ENCODE measurements at regions not wholly inside any gene's neighbourhood (a gene's known extent, or its start where the extent isn't known, plus 50 kb on each side); places are given as distances from the start of the nearest gene placed in this dataset.

- no peaks in the 10 kb centered on the region for H3K9me3 ChIP-seq (replicated peaks; ENCODE audit: control insufficient read depth, low read depth, low read length)
- H3K4me1 ChIP-seq (ENCODE audit: control insufficient read depth, insufficient read depth, low read length), result peaks cover 43% of the 10 kb centered on the region
- no peaks in the 10 kb centered on the region for H3K27me3 ChIP-seq (ENCODE audit: control insufficient read depth, insufficient read depth, low read length)
- no peak for DNase-seq
- H3K4me3 ChIP-seq (ENCODE audit: low read length), result no peak overlapping the region
- H3K36me3 ChIP-seq (ENCODE audit: control insufficient read depth, insufficient read depth, low read length), result no peaks in the 10 kb centered on the region
- no peak overlapping the region for H3K27ac ChIP-seq (ENCODE audit: low read length)
- 71% methylated on average over 2 of the region's 2 CpGs for WGBS (ENCODE audit: insufficient coverage)
Observed at GRCh38 chr3:40999682-41000081, 199.6 kb upstream of the CTNNB1 start.

GRCh38 chr3:41000471-41000870 is 198.8 kb upstream of the CTNNB1 start:
- no peaks in the 10 kb centered on the region for H3K9me3 ChIP-seq (replicated peaks; ENCODE audit: control insufficient read depth, low read depth, low read length)
- H3K36me3 ChIP-seq (ENCODE audit: control insufficient read depth, insufficient read depth, low read length), result no peaks in the 10 kb centered on the region
- peaks cover 43% of the 10 kb centered on the region for H3K4me1 ChIP-seq (ENCODE audit: control insufficient read depth, insufficient read depth, low read length)
- H3K27me3 ChIP-seq (ENCODE audit: control insufficient read depth, insufficient read depth, low read length), result no peaks in the 10 kb centered on the region
- peak; percentile 87 for DNase-seq
- no peak overlapping the region for H3K4me3 ChIP-seq (ENCODE audit: low read length)
- 24% methylated on average over 2 of the region's 6 CpGs for WGBS (ENCODE audit: insufficient coverage)
- H3K27ac ChIP-seq (ENCODE audit: low read length), result peak overlapping the region; percentile 53

- no CpG with 5 or more reads among the region's 1 CpG for WGBS (ENCODE audit: insufficient coverage)
- no peak overlapping the region for H3K4me3 ChIP-seq (ENCODE audit: low read length)
- H3K36me3 ChIP-seq (ENCODE audit: control insufficient read depth, insufficient read depth, low read length), result no peaks in the 10 kb centered on the region
- H3K27ac ChIP-seq (ENCODE audit: low read length), result no peak overlapping the region
- no peaks in the 10 kb centered on the region for H3K9me3 ChIP-seq (replicated peaks; ENCODE audit: control insufficient read depth, low read depth, low read length)
- peaks cover 40% of the 10 kb centered on the region for H3K4me1 ChIP-seq (ENCODE audit: control insufficient read depth, insufficient read depth, low read length)
- no peak for DNase-seq
- no peaks in the 10 kb centered on the region for H3K27me3 ChIP-seq (ENCODE audit: control insufficient read depth, insufficient read depth, low read length)
Observed at GRCh38 chr3:41001556-41001955, 197.7 kb upstream of the CTNNB1 start.

- no peak overlapping the region for H3K27ac ChIP-seq (ENCODE audit: low read length)
- peaks cover 36% of the 10 kb centered on the region for H3K4me1 ChIP-seq (ENCODE audit: control insufficient read depth, insufficient read depth, low read length)
- WGBS (ENCODE audit: insufficient coverage), result 37% methylated on average over 3 of the region's 4 CpGs
- no peak overlapping the region for H3K4me3 ChIP-seq (ENCODE audit: low read length)
- no peaks in the 10 kb centered on the region for H3K36me3 ChIP-seq (ENCODE audit: control insufficient read depth, insufficient read depth, low read length)
- H3K9me3 ChIP-seq (replicated peaks; ENCODE audit: control insufficient read depth, low read depth, low read length), result no peaks in the 10 kb centered on the region
- DNase-seq, result no peak
- H3K27me3 ChIP-seq (ENCODE audit: control insufficient read depth, insufficient read depth, low read length), result no peaks in the 10 kb centered on the region
Observed at GRCh38 chr3:41002104-41002503, 197.2 kb upstream of the CTNNB1 start.

GRCh38 chr3:41007399-41007798 is 191.9 kb upstream of the CTNNB1 start:
- Histone ChIP-seq H3K36me3 (ENCODE audit: control insufficient read depth, insufficient read depth, low read length) (no peaks in the 10 kb centered on the region), H3K4me1 (ENCODE audit: control insufficient read depth, insufficient read depth, low read length) (no peaks in the 10 kb centered on the region), H3K27ac (ENCODE audit: low read length) (no peak overlapping the region), H3K27me3 (ENCODE audit: control insufficient read depth, insufficient read depth, low read length) (no peaks in the 10 kb centered on the region), H3K4me3 (ENCODE audit: low read length) (no peak overlapping the region), H3K9me3 (replicated peaks; ENCODE audit: control insufficient read depth, low read depth, low read length) (peaks cover 2% of the 10 kb centered on the region)
- DNase-seq, result no peak

GRCh38 chr3:41011854-41012253 is 187.5 kb upstream of the CTNNB1 start:
- Histone ChIP-seq H3K36me3 (ENCODE audit: control insufficient read depth, insufficient read depth, low read length) (no peaks in the 10 kb centered on the region), H3K4me3 (ENCODE audit: low read length) (no peak overlapping the region), H3K27ac (ENCODE audit: low read length) (no peak overlapping the region), H3K9me3 (replicated peaks; ENCODE audit: control insufficient read depth, low read depth, low read length) (peaks cover 2% of the 10 kb centered on the region), H3K4me1 (ENCODE audit: control insufficient read depth, insufficient read depth, low read length) (no peaks in the 10 kb centered on the region), H3K27me3 (ENCODE audit: control insufficient read depth, insufficient read depth, low read length) (no peaks in the 10 kb centered on the region)
- DNase-seq, result no peak
- WGBS (ENCODE audit: insufficient coverage), result no CpG with 5 or more reads among the region's 2 CpGs

- no peaks in the 10 kb centered on the region for H3K9me3 ChIP-seq (replicated peaks; ENCODE audit: control insufficient read depth, low read depth, low read length)
Observed at GRCh38 chr3:41018855-41019254, 180.4 kb upstream of the CTNNB1 start.

GRCh38 chr3:41024031-41024836 is 175.1 kb upstream of the CTNNB1 start:
- H3K36me3 ChIP-seq (ENCODE audit: control insufficient read depth, insufficient read depth, low read length), result no peaks in the 10 kb centered on the region
- H3K27me3 ChIP-seq (ENCODE audit: control insufficient read depth, insufficient read depth, low read length), result no peaks in the 10 kb centered on the region
- no peak for DNase-seq
- peaks cover 8% of the 10 kb centered on the region for H3K4me1 ChIP-seq (ENCODE audit: control insufficient read depth, insufficient read depth, low read length)
- H3K9me3 ChIP-seq (replicated peaks; ENCODE audit: control insufficient read depth, low read depth, low read length), result no peaks in the 10 kb centered on the region
- WGBS (ENCODE audit: insufficient coverage), result 62% methylated on average over 3 of the region's 5 CpGs
- H3K4me3 ChIP-seq (ENCODE audit: low read length), result no peak overlapping the region
- H3K27ac ChIP-seq (ENCODE audit: low read length), result no peak overlapping the region

More at GRCh38 chr3:41018855-41019254, 180.4 kb upstream of the CTNNB1 start:
- no peak for DNase-seq
- Histone ChIP-seq H3K27ac (ENCODE audit: low read length) (no peak overlapping the region), H3K36me3 (ENCODE audit: control insufficient read depth, insufficient read depth, low read length) (no peaks in the 10 kb centered on the region), H3K4me3 (ENCODE audit: low read length) (no peak overlapping the region), H3K27me3 (ENCODE audit: control insufficient read depth, insufficient read depth, low read length) (no peaks in the 10 kb centered on the region), H3K4me1 (ENCODE audit: control insufficient read depth, insufficient read depth, low read length) (no peaks in the 10 kb centered on the region)
- WGBS (ENCODE audit: insufficient coverage), result no CpG with 5 or more reads among the region's 2 CpGs

GRCh38 chr3:41026394-41027177 is 172.7 kb upstream of the CTNNB1 start:
- H3K27ac ChIP-seq (ENCODE audit: low read length), result no peak overlapping the region
- H3K4me1 ChIP-seq (ENCODE audit: control insufficient read depth, insufficient read depth, low read length), result peaks cover 8% of the 10 kb centered on the region
- peak; percentile 87 for DNase-seq
- no peaks in the 10 kb centered on the region for H3K36me3 ChIP-seq (ENCODE audit: control insufficient read depth, insufficient read depth, low read length)
- H3K27me3 ChIP-seq (ENCODE audit: control insufficient read depth, insufficient read depth, low read length), result no peaks in the 10 kb centered on the region
- no peak overlapping the region for H3K4me3 ChIP-seq (ENCODE audit: low read length)
- H3K9me3 ChIP-seq (replicated peaks; ENCODE audit: control insufficient read depth, low read depth, low read length), result no peaks in the 10 kb centered on the region
- WGBS (ENCODE audit: insufficient coverage), result 23% methylated on average over 2 of the region's 3 CpGs

GRCh38 chr3:41029356-41029755 is 169.9 kb upstream of the CTNNB1 start:
- Histone ChIP-seq H3K4me1 (ENCODE audit: control insufficient read depth, insufficient read depth, low read length) (peaks cover 8% of the 10 kb centered on the region), H3K4me3 (ENCODE audit: low read length) (no peak overlapping the region), H3K36me3 (ENCODE audit: control insufficient read depth, insufficient read depth, low read length) (no peaks in the 10 kb centered on the region), H3K9me3 (replicated peaks; ENCODE audit: control insufficient read depth, low read depth, low read length) (no peaks in the 10 kb centered on the region), H3K27me3 (ENCODE audit: control insufficient read depth, insufficient read depth, low read length) (peaks cover 2% of the 10 kb centered on the region), H3K27ac (ENCODE audit: low read length) (no peak overlapping the region)
- WGBS (ENCODE audit: insufficient coverage), result 56% methylated on average over 2 of the region's 3 CpGs
- no peak for DNase-seq

All from muscle of leg (tissue), 3 donors.